ENCODE measurements at regions not wholly inside any gene's neighbourhood (a gene's known extent, or its start where the extent isn't known, plus 50 kb on each side); places are given as distances from the start of the nearest gene placed in this dataset.

DNA sequence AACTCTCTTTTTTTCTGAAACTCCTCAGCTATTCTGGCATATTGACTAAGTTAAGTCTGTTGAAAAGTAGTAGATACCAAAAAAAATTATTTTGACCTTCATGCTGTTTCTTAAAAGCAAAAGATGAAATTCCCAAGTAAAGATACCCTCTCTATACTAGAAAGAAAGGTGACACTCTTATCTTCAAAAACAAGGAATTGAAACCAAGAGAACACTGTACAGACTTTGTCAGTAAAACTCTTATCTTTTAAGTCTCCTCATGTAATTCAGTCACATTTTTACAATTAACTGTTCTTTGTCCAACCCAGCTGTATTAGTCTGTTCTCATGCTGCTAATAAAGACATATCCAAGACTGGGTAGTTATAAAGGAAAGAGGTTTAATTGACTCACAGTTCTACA, 496.2 kb downstream of the LTN1 start:
- in situ Hi-C loops (cut with HindIII; ENCODE audit: low pct_unique_long_range_greater_than_20kb, low sequenced_read_pairs), result no loop called here
- ATAC-seq (no peak), DNase-seq (ENCODE audit: low read depth, low spot score) (no peak)
- intact Hi-C loops (cut with micrococcal nuclease; ENCODE audit: unreplicated experiment), result no loop called here
- TF ChIP-seq POLR2AphosphoS5 (IDR thresholded peaks at IDR 0.05; ENCODE audit: low read depth, low read length) (no peak), TCF7L2 (IDR thresholded peaks at IDR 0.05; ENCODE audit: low read depth, low read length) (no peak), SIN3A (IDR thresholded peaks at IDR 0.05; ENCODE audit: borderline replicate concordance, insufficient read depth, low read depth, low read length) (no peak)
- TF ChIP-seq, protein P1, sequence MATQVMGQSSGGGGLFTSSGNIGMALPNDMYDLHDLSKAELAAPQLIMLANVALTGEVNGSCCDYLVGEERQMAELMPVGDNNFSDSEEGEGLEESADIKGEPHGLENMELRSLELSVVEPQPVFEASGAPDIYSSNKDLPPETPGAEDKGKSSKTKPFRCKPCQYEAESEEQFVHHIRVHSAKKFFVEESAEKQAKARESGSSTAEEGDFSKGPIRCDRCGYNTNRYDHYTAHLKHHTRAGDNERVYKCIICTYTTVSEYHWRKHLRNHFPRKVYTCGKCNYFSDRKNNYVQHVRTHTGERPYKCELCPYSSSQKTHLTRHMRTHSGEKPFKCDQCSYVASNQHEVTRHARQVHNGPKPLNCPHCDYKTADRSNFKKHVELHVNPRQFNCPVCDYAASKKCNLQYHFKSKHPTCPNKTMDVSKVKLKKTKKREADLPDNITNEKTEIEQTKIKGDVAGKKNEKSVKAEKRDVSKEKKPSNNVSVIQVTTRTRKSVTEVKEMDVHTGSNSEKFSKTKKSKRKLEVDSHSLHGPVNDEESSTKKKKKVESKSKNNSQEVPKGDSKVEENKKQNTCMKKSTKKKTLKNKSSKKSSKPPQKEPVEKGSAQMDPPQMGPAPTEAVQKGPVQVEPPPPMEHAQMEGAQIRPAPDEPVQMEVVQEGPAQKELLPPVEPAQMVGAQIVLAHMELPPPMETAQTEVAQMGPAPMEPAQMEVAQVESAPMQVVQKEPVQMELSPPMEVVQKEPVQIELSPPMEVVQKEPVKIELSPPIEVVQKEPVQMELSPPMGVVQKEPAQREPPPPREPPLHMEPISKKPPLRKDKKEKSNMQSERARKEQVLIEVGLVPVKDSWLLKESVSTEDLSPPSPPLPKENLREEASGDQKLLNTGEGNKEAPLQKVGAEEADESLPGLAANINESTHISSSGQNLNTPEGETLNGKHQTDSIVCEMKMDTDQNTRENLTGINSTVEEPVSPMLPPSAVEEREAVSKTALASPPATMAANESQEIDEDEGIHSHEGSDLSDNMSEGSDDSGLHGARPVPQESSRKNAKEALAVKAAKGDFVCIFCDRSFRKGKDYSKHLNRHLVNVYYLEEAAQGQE (IDR thresholded peaks at IDR 0.05; ENCODE audit: insufficient read depth in 1 of 2, low read depth in 2 of 2, low read length in 1 of 2), result no peak
- TF ChIP-seq, protein P2, sequence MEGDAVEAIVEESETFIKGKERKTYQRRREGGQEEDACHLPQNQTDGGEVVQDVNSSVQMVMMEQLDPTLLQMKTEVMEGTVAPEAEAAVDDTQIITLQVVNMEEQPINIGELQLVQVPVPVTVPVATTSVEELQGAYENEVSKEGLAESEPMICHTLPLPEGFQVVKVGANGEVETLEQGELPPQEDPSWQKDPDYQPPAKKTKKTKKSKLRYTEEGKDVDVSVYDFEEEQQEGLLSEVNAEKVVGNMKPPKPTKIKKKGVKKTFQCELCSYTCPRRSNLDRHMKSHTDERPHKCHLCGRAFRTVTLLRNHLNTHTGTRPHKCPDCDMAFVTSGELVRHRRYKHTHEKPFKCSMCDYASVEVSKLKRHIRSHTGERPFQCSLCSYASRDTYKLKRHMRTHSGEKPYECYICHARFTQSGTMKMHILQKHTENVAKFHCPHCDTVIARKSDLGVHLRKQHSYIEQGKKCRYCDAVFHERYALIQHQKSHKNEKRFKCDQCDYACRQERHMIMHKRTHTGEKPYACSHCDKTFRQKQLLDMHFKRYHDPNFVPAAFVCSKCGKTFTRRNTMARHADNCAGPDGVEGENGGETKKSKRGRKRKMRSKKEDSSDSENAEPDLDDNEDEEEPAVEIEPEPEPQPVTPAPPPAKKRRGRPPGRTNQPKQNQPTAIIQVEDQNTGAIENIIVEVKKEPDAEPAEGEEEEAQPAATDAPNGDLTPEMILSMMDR (IDR thresholded peaks at IDR 0.05), result no peak
- Histone ChIP-seq H3K36me3 (ENCODE audit: control insufficient read depth, insufficient read depth, low read length) (no peaks in the 10 kb centered on the region), H3K9me3 (ENCODE audit: control insufficient read depth, insufficient read depth, low read depth, low read length) (no peaks in the 10 kb centered on the region), H3K27ac (ENCODE audit: low read length) (no peak overlapping the region), H3K4me1 (ENCODE audit: control insufficient read depth, insufficient read depth, low read length) (no peaks in the 10 kb centered on the region), H3K27me3 (ENCODE audit: control insufficient read depth, insufficient read depth, low read length) (no peaks in the 10 kb centered on the region), H3K4me3 (ENCODE audit: low read depth in 2 of 2, low read length in 2 of 2) (no peak overlapping the region)
- ChIA-PET POLR2A (no interaction called here), CTCF (no interaction called here)
- BruUV-seq (replicated peaks), result no TSS peak

DNA sequence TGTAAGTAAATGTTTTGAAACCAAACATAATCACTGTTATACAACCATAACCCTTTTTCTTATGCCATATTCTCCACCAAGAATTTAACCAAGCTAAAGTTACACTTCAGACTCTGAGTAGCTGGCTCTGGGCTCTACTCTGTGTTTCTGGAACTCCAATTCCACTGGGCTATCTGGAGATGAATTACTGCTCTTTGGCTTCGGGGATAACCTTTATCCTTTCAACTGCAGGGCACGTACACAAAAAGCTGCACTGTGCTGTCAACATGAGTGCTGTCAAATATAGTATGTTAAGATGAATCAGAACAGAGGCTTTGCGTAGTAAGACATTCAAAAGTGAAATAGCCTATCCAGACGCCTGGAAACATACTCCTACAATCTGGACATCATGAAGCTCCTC, 500.6 kb downstream of the LTN1 start:
- ChIA-PET CTCF (no interaction called here), POLR2A (no interaction called here)
- no peaks in the 10 kb centered on the region for H3K27me3 ChIP-seq (ENCODE audit: control insufficient read depth, insufficient read depth, low read length)
- ATAC-seq (no peak), DNase-seq (ENCODE audit: low read depth, low spot score) (no peak)
- no peak overlapping the region for H3K4me3 ChIP-seq (ENCODE audit: low read depth in 2 of 2, low read length in 2 of 2)
- H3K4me1 ChIP-seq (ENCODE audit: control insufficient read depth, insufficient read depth, low read length), result no peaks in the 10 kb centered on the region
- TF ChIP-seq, protein P2 (IDR thresholded peaks at IDR 0.05), result no peak
- TF ChIP-seq SIN3A (IDR thresholded peaks at IDR 0.05; ENCODE audit: borderline replicate concordance, insufficient read depth, low read depth, low read length) (no peak), TCF7L2 (IDR thresholded peaks at IDR 0.05; ENCODE audit: low read depth, low read length) (no peak), POLR2AphosphoS5 (IDR thresholded peaks at IDR 0.05; ENCODE audit: low read depth, low read length) (no peak)
- TF ChIP-seq, protein P1 (IDR thresholded peaks at IDR 0.05; ENCODE audit: insufficient read depth in 1 of 2, low read depth in 2 of 2, low read length in 1 of 2), result no peak
- in situ Hi-C loops (cut with HindIII; ENCODE audit: low pct_unique_long_range_greater_than_20kb, low sequenced_read_pairs) (no loop called here), intact Hi-C loops (cut with micrococcal nuclease; ENCODE audit: unreplicated experiment) (no loop called here)
- H3K27ac ChIP-seq (ENCODE audit: low read length), result no peak overlapping the region
- no TSS peak for BruUV-seq (replicated peaks)
- H3K9me3 ChIP-seq (ENCODE audit: control insufficient read depth, insufficient read depth, low read depth, low read length), result no peaks in the 10 kb centered on the region
- H3K36me3 ChIP-seq (ENCODE audit: control insufficient read depth, insufficient read depth, low read length), result no peaks in the 10 kb centered on the region
